Caco-2 (cell line): ENCODE measurements at regions not wholly inside any gene's neighbourhood (a gene's known extent, or its start where the extent isn't known, plus 50 kb on each side); places are given as distances from the start of the nearest gene placed in this dataset.

Source experiments
- BruUV-seq: library from RNA; stranded (reverse); fragments of 400-500 nt; replicated peaks from 2 replicates; lab custom pipeline; 2021; lab: Mats Ljungman, UMichigan
- CTCF ChIA-PET: fragments of 300-600 bp; sonication (Branson Sonifier 250); formaldehyde crosslinking; loops from one replicate; lab custom pipeline; 2022; ENCODE audit warnings: antibody characterized with exemption; lab: Charles Lee
- POLR2A ChIA-PET: fragments of 300-600 bp; sonication (Branson Sonifier 250); formaldehyde crosslinking; loops from one replicate; lab custom pipeline; 2022; ENCODE audit warnings: antibody characterized with exemption; lab: Charles Lee
- DNase-seq, 2 experiments: peaks; one replicate each; pipeline versions ENCODE4 v3.0.0 to v3.0.0-alpha.2; 2020 to 2022
- H3K27me3 ChIP-seq: replicated peaks from 2 replicates; pipeline ENCODE4 v1.6.0; 2011; ENCODE audit warnings: low read length; ENCODE audit not compliant: control insufficient read depth, insufficient read depth
- H3K36me3 ChIP-seq: 2 replicates; pipeline ENCODE4 v1.5.1; 2011; ENCODE audit warnings: low read length; ENCODE audit not compliant: control insufficient read depth, insufficient read depth
- H3K4me1 ChIP-seq: fragments of 250-450 bp; sonication (Bioruptor Pico); 2 replicates; pipeline ENCODE4 v1.5.1; 2020; ENCODE audit warnings: mild to moderate bottlenecking
- H3K4me3 ChIP-seq: 2 replicates; pipeline ENCODE4 v1.5.1; 2011; ENCODE audit warnings: low read depth, mild to moderate bottlenecking, control low read depth, low read length
- H3K9me3 ChIP-seq: fragments of 250-450 bp; sonication (Bioruptor Pico); 2 replicates; pipeline ENCODE4 v1.5.1; 2020; ENCODE audit warnings: mild to moderate bottlenecking, moderate library complexity
- H3K27ac Mint-ChIP-seq: one replicate; pipeline ENCODE4 v1.8.0; 2022; ENCODE audit warnings: mixed read lengths; ENCODE audit not compliant: unreplicated experiment
- H3K27me3 Mint-ChIP-seq: one replicate; pipeline ENCODE4 v1.8.0; 2022; ENCODE audit warnings: mixed read lengths; ENCODE audit not compliant: insufficient read depth, unreplicated experiment
- H3K36me3 Mint-ChIP-seq: one replicate; pipeline ENCODE4 v1.8.0; 2022; ENCODE audit warnings: mild to moderate bottlenecking, mixed read lengths; ENCODE audit not compliant: insufficient read depth, unreplicated experiment
- H3K4me1 Mint-ChIP-seq: one replicate; pipeline ENCODE4 v1.8.0; 2022; ENCODE audit warnings: low read depth, mixed read lengths; ENCODE audit not compliant: unreplicated experiment
- H3K4me3 Mint-ChIP-seq: one replicate; pipeline ENCODE4 v1.8.0; 2022; ENCODE audit warnings: mild to moderate bottlenecking, moderate library complexity, mixed read lengths; ENCODE audit not compliant: unreplicated experiment
- H3K9me3 Mint-ChIP-seq: one replicate; pipeline ENCODE4 v1.8.0; 2022; ENCODE audit warnings: mixed read lengths; ENCODE audit not compliant: unreplicated experiment
- intact Hi-C: fragments of 100-400 bp; cut with micrococcal nuclease; formaldehyde crosslinking; loops from one replicate; pipeline ENCODE4 v1.10.0; 2022; ENCODE audit not compliant: unreplicated experiment
- TF ChIP-seq, protein P1 (sequence below), 2 experiments: fragments of 200-600 bp in 1 of 2; IDR thresholded peaks; 1 replicate in 1 of 2; 2 replicates in 1 of 2; pipeline versions ENCODE4 v1.5.1 to v1.8.0; 2011 to 2022; ENCODE audit warnings: antibody characterized with exemption in 1 of 2, control low read depth in 1 of 2, inconsistent platforms in 1 of 2, low read depth in 1 of 2, low read length in 1 of 2, mild to moderate bottlenecking in 1 of 2, moderate library complexity in 1 of 2; ENCODE audit not compliant: insufficient read depth in 1 of 2, severe bottlenecking in 1 of 2, unreplicated experiment in 1 of 2

DNA sequence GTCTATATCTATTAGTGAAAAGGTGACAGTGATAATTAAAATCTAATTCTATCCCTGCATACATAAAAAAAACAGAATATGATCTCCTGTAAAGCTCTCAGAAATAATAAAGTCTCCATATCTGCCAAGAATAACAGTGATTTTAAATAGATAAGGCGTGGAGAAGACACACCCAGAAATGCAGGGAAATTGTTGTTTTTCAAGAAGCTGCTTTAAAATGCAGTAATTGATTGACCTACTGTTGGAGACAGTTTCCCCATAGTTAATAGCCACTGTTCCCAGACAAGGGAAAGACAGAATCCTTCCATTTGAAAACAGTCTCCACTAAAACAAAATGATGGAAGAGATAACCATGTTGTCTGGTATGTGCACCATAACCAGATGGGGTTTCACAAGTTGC, 571.5 kb upstream of the CDH5 start:
- intact Hi-C loops = no loop called here
- CTCF ChIA-PET = no interaction called here

DNA sequence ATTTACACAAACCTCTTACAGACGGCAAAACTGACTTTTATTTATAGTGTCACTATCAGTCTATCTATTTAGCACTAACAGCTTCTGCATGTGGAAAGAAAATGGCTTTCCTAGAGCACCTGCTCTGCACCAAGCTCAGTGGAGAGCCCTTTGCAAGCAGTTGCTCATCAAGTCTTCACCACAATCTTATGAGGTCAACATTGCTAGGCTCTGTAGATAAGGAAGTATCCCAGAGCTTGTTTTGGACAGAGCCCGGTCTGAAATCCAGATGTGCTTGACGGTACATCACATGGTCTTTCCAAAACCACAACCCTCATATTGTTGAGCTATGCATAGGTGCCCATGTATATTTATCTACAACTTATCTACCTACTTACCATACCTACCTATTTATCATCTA, 572.7 kb upstream of the CDH5 start:
- TF ChIP-seq, protein P1, sequence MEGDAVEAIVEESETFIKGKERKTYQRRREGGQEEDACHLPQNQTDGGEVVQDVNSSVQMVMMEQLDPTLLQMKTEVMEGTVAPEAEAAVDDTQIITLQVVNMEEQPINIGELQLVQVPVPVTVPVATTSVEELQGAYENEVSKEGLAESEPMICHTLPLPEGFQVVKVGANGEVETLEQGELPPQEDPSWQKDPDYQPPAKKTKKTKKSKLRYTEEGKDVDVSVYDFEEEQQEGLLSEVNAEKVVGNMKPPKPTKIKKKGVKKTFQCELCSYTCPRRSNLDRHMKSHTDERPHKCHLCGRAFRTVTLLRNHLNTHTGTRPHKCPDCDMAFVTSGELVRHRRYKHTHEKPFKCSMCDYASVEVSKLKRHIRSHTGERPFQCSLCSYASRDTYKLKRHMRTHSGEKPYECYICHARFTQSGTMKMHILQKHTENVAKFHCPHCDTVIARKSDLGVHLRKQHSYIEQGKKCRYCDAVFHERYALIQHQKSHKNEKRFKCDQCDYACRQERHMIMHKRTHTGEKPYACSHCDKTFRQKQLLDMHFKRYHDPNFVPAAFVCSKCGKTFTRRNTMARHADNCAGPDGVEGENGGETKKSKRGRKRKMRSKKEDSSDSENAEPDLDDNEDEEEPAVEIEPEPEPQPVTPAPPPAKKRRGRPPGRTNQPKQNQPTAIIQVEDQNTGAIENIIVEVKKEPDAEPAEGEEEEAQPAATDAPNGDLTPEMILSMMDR (IDR thresholded peaks at IDR 0.05; ENCODE audit: insufficient read depth in 1 of 2, low read depth in 1 of 2, low read length in 1 of 2, severe bottlenecking in 1 of 2, unreplicated experiment in 1 of 2) = no peak
- Histone ChIP-seq H3K4me1 (no peaks in the 10 kb centered on the region), H3K9me3 (no peaks in the 10 kb centered on the region; the same call in 1 of the 2 replicates), H3K4me3 (no peak overlapping the region), H3K36me3 (no peaks in the 10 kb centered on the region), H3K27me3 (no peaks in the 10 kb centered on the region)
- Mint-ChIP-seq H3K4me3 (no peak overlapping the region), H3K27me3 (peaks cover 12% of the 10 kb centered on the region), H3K27ac (no peak overlapping the region), H3K9me3 (no peaks in the 10 kb centered on the region), H3K36me3 (no peaks in the 10 kb centered on the region), H3K4me1 (no peaks in the 10 kb centered on the region)
- ChIA-PET POLR2A (no interaction called here), CTCF (no interaction called here)
- BruUV-seq = no TSS peak
- intact Hi-C loops = no loop called here
- DNase-seq = no peak

More for the DNA sequence above, 571.5 kb upstream of the CDH5 start:
- no TSS peak for BruUV-seq
- TF ChIP-seq, protein P1 (IDR thresholded peaks at IDR 0.05; ENCODE audit: insufficient read depth in 1 of 2, low read depth in 1 of 2, low read length in 1 of 2, severe bottlenecking in 1 of 2, unreplicated experiment in 1 of 2) = no peak
- Histone ChIP-seq H3K9me3 (no peaks in the 10 kb centered on the region; the same call in 1 of the 2 replicates), H3K4me1 (no peaks in the 10 kb centered on the region), H3K36me3 (no peaks in the 10 kb centered on the region), H3K4me3 (no peak overlapping the region), H3K27me3 (no peaks in the 10 kb centered on the region)
- Mint-ChIP-seq H3K27ac (no peak overlapping the region), H3K9me3 (no peaks in the 10 kb centered on the region), H3K27me3 (peaks cover 14% of the 10 kb centered on the region), H3K4me3 (no peak overlapping the region), H3K36me3 (no peaks in the 10 kb centered on the region), H3K4me1 (no peaks in the 10 kb centered on the region)
- no peak for DNase-seq
- POLR2A ChIA-PET = no interaction called here

DNA sequence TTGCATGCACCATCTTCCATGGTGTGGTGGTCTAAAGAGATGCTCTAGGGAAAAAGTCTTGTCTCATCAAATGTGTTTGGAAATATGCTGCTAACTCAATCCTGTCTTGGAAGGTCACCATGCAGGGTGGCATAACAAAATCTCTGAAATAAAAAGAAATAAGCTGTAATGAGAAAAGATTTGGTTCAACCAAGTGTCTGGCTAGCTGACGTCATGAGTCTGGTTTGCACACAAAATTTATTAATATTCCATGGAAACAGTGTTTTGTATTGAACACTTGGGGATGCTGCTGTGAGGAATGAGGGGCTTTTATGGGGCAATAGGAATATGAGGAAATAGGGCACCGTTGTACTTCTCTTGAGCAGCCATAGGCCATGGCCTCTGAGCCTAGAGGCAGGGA, 575.7 kb upstream of the CDH5 start:
- POLR2A ChIA-PET = no interaction called here
- CTCF ChIA-PET = no interaction called here
- BruUV-seq = no TSS peak
- Histone ChIP-seq H3K4me1 (no peaks in the 10 kb centered on the region), H3K4me3 (no peak overlapping the region), H3K36me3 (no peaks in the 10 kb centered on the region), H3K27me3 (no peaks in the 10 kb centered on the region), H3K9me3 (no peaks in the 10 kb centered on the region)
- no peaks in the 10 kb centered on the region for H3K36me3 Mint-ChIP-seq
- TF ChIP-seq, protein P1 (IDR thresholded peaks at IDR 0.05; ENCODE audit: insufficient read depth in 1 of 2, low read depth in 1 of 2, low read length in 1 of 2, severe bottlenecking in 1 of 2, unreplicated experiment in 1 of 2) = no peak
- no peaks in the 10 kb centered on the region for H3K4me1 Mint-ChIP-seq
- intact Hi-C loops = no loop called here
- peaks cover 9% of the 10 kb centered on the region for H3K27me3 Mint-ChIP-seq
- DNase-seq = no peak
- no peaks in the 10 kb centered on the region for H3K9me3 Mint-ChIP-seq
- no peak overlapping the region for H3K27ac Mint-ChIP-seq
- no peak overlapping the region for H3K4me3 Mint-ChIP-seq
